Rectal smooth muscle tissue (tissue), 1 donor: ENCODE measurements at regions not wholly inside any gene's neighbourhood (a gene's known extent, or its start where the extent isn't known, plus 50 kb on each side); places are given as distances from the start of the nearest gene placed in this dataset.

Experiments used
- H3K27ac ChIP-seq: one replicate; pipeline ENCODE4 v1.7.0; 2013; ENCODE audit warnings: low read depth, low read length, inconsistent platforms
- H3K27me3 ChIP-seq: one replicate; pipeline ENCODE4 v1.7.0; 2013; ENCODE audit warnings: low read length; ENCODE audit not compliant: control insufficient read depth, insufficient read depth
- H3K36me3 ChIP-seq: one replicate; pipeline ENCODE4 v1.7.0; 2013; ENCODE audit warnings: low read length; ENCODE audit not compliant: control insufficient read depth, insufficient read depth
- H3K4me1 ChIP-seq: one replicate; pipeline ENCODE4 v1.7.0; 2013; ENCODE audit warnings: low read length; ENCODE audit not compliant: control insufficient read depth, insufficient read depth
- H3K4me3 ChIP-seq: one replicate; pipeline ENCODE4 v1.7.0; 2013; ENCODE audit warnings: low read length
- H3K9ac ChIP-seq: one replicate; pipeline ENCODE4 v1.7.0; 2013; ENCODE audit warnings: low read length

DNA sequence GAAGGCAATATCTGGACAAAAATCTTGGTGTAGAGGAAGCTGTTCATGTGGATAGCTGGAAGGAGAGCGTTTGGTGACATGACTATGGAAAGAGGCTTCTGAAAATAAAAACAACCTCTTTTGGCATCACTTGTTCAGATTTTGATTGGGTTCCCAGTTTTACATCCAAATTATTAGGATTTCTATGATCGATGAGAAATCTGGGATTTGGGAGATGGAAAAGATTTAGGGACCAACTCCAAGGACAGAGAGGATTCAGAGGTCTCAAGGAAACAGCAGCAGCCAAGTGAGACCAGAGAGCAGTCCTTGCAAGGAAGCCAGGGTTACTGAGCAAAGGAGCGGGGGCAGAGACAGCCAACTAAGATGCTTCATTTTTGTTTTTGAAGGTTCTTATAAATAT, 441.7 kb downstream of the TRIB2 start:
- H3K27me3 ChIP-seq: no peaks in the 10 kb centered on the region
- no peak overlapping the region for H3K9ac ChIP-seq
- H3K4me1 ChIP-seq: no peaks in the 10 kb centered on the region
- H3K36me3 ChIP-seq: no peaks in the 10 kb centered on the region
- H3K4me3 ChIP-seq: no peak overlapping the region
- no peak overlapping the region for H3K27ac ChIP-seq

DNA sequence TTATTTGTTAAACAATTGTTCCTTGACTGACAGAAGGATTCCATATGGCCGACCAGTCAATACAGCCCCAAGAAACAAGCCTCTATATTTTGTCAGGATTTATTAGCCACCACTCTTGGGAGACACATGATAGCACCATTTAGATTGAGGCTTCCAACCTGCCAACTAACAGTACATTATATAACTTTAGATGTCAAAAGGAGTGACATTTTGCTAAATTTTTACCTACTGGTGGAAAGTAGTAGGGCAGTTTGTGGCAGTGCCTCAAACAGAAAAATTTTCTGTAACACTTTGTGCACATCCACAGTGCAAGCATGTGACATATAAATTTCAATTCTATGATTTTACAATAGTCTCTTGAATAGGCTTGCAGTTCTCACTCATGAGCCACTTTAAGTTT, 464.0 kb downstream of the TRIB2 start:
- Histone ChIP-seq H3K36me3 (no peaks in the 10 kb centered on the region), H3K4me1 (no peaks in the 10 kb centered on the region), H3K27ac (no peak overlapping the region), H3K4me3 (no peak overlapping the region), H3K27me3 (no peaks in the 10 kb centered on the region), H3K9ac (no peak overlapping the region)

DNA sequence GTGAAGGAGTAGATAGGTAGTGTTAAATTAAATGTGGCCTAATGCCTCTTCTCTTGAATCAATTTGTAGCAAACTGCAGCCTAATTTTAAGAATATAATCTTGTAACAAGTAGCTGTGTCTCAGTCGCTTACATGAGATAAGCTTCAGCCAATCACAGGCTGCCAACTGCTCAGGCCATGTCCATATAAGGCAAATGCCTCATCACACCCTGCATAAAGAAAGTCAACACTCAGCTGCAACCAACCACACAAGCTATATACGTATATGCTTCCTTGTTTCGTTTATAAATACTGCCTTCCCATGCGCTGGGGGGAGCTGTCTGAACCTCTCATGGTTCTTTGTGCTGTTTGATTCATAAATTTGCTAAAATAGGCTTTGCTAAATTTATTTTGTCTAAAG, 476.3 kb downstream of the TRIB2 start:
- Histone ChIP-seq H3K9ac (no peak overlapping the region), H3K27ac (no peak overlapping the region), H3K4me3 (no peak overlapping the region)

DNA sequence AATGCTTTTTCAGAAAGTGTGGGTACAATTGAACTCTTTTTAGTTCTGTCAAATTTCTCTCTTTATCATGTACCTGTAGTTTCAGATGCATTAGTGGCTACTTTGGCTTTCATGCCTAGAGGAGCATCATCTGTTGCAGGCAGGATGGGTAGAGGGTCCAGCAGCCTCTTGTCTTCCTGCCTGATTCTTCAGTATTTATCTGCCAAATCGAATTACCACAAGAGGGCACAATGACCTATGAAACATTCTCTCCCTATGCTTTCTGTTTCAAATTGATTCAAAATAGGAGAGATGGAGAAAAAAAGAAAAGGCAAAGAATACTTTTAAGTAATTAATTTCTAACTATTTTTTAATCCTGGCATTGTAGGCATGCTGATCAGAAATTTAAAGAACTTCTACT, 477.2 kb downstream of the TRIB2 start:
- Histone ChIP-seq H3K4me1 (no peaks in the 10 kb centered on the region), H3K27ac (no peak overlapping the region), H3K4me3 (no peak overlapping the region), H3K36me3 (no peaks in the 10 kb centered on the region), H3K27me3 (no peaks in the 10 kb centered on the region), H3K9ac (no peak overlapping the region)

More for the DNA sequence above, 476.3 kb downstream of the TRIB2 start:
- Histone ChIP-seq H3K27me3 (no peaks in the 10 kb centered on the region), H3K36me3 (no peaks in the 10 kb centered on the region), H3K4me1 (no peaks in the 10 kb centered on the region)

- no peak overlapping the region for H3K4me3 ChIP-seq
- H3K9ac ChIP-seq: no peak overlapping the region
- H3K4me1 ChIP-seq: no peaks in the 10 kb centered on the region
- H3K27ac ChIP-seq: no peak overlapping the region
- H3K36me3 ChIP-seq: no peaks in the 10 kb centered on the region
- H3K27me3 ChIP-seq: no peaks in the 10 kb centered on the region
Measured at GRCh38 chr2:13195270-13195669, 478.5 kb downstream of the TRIB2 start.

DNA sequence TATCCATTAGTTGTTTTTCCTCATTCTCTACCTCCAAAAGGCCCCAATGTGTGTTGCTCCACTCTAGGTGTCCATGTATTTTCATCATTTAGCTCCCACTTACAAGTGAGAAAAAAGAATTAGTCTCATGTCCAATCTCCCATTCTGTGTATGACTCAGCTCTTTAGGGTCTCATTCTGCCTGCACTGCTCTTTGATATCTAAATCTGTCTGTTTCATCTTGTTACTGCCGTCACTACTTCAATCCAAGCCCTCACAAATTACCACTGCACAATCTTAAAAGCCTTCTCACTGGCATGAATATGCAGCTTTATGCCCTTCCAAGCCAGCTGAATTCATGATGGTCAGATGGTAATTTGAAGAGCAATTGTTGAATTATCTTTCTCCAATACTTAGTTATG, 480.5 kb downstream of the TRIB2 start:
- no peaks in the 10 kb centered on the region for H3K36me3 ChIP-seq
- no peak overlapping the region for H3K4me3 ChIP-seq
- no peak overlapping the region for H3K27ac ChIP-seq
- no peaks in the 10 kb centered on the region for H3K27me3 ChIP-seq
- H3K9ac ChIP-seq: no peak overlapping the region
- no peaks in the 10 kb centered on the region for H3K4me1 ChIP-seq

GRCh38 chr2:13201924-13202323, 485.2 kb downstream of the TRIB2 start:
- Histone ChIP-seq H3K4me1 (no peaks in the 10 kb centered on the region), H3K9ac (no peak overlapping the region), H3K4me3 (no peak overlapping the region), H3K27ac (no peak overlapping the region), H3K36me3 (no peaks in the 10 kb centered on the region), H3K27me3 (no peaks in the 10 kb centered on the region)

DNA sequence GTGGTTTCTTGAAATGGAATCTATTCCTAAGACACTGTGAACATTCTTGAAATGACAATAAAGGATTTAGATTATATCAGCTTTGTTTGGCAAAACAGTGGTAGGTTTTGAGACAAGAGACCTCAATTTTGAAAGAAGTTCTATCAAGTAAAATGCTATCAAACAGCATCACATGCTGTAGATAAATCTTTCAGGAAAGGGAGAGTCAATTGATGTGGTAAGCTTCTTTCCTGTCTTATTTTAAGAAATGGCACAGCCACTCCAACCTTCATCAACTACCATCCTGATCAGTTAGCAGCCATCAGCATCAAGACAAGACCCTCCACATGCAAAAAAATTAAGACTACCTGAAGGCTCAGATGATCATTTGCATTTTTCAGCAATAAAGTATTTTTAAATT, 495.4 kb downstream of the TRIB2 start:
- Histone ChIP-seq H3K27me3 (no peaks in the 10 kb centered on the region), H3K4me3 (no peak overlapping the region), H3K9ac (no peak overlapping the region), H3K4me1 (no peaks in the 10 kb centered on the region), H3K36me3 (no peaks in the 10 kb centered on the region), H3K27ac (no peak overlapping the region)

- Histone ChIP-seq H3K36me3 (no peaks in the 10 kb centered on the region), H3K4me1 (no peaks in the 10 kb centered on the region), H3K27me3 (no peaks in the 10 kb centered on the region), H3K27ac (no peak overlapping the region), H3K9ac (no peak overlapping the region), H3K4me3 (no peak overlapping the region)
Measured at GRCh38 chr2:13218205-13218604, 501.5 kb downstream of the TRIB2 start.

DNA sequence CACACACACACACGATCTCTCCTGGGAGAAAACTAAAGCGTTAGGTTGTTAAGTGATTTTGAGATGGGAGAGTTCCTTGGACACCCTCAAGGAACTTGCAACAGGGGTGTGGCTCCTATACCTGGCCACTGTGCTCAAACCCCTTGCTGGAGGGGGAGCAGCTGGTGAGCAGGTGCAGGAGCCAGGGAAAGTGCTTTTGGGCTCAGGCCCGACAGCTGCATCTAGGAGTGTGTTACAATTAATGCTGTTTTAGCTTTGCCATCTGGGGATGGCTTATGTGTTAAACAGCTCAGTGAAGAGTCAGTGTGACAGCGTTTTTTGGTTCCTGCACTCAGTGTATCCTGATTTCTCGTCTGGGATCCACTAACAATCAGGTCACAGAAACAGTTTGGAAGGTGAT, 510.8 kb downstream of the TRIB2 start:
- Histone ChIP-seq H3K4me1 (no peaks in the 10 kb centered on the region), H3K9ac (no peak overlapping the region), H3K4me3 (no peak overlapping the region), H3K27me3 (no peaks in the 10 kb centered on the region), H3K27ac (no peak overlapping the region), H3K36me3 (no peaks in the 10 kb centered on the region)

- Histone ChIP-seq H3K27ac (no peak overlapping the region), H3K4me3 (no peak overlapping the region), H3K27me3 (no peaks in the 10 kb centered on the region), H3K36me3 (no peaks in the 10 kb centered on the region), H3K4me1 (no peaks in the 10 kb centered on the region), H3K9ac (no peak overlapping the region)
Measured at GRCh38 chr2:13230221-13230620, 513.5 kb downstream of the TRIB2 start.

DNA sequence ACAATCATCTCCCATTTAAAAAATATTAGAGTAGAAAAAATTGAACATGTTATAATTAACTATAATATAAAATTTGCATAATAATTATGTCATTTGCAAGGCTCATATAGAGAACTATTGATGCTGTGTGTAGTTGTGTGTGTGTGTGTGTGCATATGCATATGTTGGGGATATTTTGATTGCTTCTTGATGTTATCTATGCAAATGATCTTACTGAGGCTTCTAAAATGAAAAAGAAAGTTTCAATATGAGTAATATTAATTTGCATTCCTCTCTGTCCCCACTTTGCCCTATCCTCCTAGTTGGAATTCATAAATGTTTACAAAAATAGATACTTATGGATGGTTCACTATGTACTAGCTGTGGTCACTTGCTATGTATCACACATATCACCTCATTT, 523.3 kb downstream of the TRIB2 start:
- Histone ChIP-seq H3K27ac (no peak overlapping the region), H3K36me3 (no peaks in the 10 kb centered on the region), H3K9ac (no peak overlapping the region), H3K4me3 (no peak overlapping the region), H3K27me3 (no peaks in the 10 kb centered on the region), H3K4me1 (no peaks in the 10 kb centered on the region)

GRCh38 chr2:13240789-13241487, 524.2 kb downstream of the TRIB2 start:
- H3K4me3 ChIP-seq: no peak overlapping the region
- H3K9ac ChIP-seq: no peak overlapping the region
- no peak overlapping the region for H3K27ac ChIP-seq
- H3K4me1 ChIP-seq: no peaks in the 10 kb centered on the region
- no peaks in the 10 kb centered on the region for H3K36me3 ChIP-seq
- H3K27me3 ChIP-seq: no peaks in the 10 kb centered on the region
